GM23338 (cell line): ENCODE measurements at regions not wholly inside any gene's neighbourhood (a gene's known extent, or its start where the extent isn't known, plus 50 kb on each side); places are given as distances from the start of the nearest gene placed in this dataset.

Experiments
- ATAC-seq: fragments of 200-7000 bp; cut with Tn5 transposase; 3 replicates; pipeline ENCODE4 v1.9.1; 2020
- DNase-seq: peaks from one replicate; pipeline ENCODE4 v3.0.0-alpha.2; 2015; ENCODE audit warnings: low spot score
- H2AFZ ChIP-seq: fragments of 200-600 bp; sonication (generic); 2 replicates; pipeline ENCODE4 v1.8.0; 2016; ENCODE audit warnings: antibody characterized with exemption, mild to moderate bottlenecking, moderate library complexity
- H3F3A ChIP-seq: fragments of 200-600 bp; sonication (generic); replicated peaks from 2 replicates; pipeline ENCODE4 v1.8.0; 2017; ENCODE audit warnings: antibody characterized with exemption, mixed run types, low read depth
- H3K27ac ChIP-seq: fragments of 200-600 bp; sonication (generic); 2 replicates; pipeline ENCODE4 v1.6.1; 2016; ENCODE audit warnings: low read depth
- H3K27me3 ChIP-seq: fragments of 200-600 bp; sonication (generic); 2 replicates; pipeline ENCODE4 v1.8.0; 2016; ENCODE audit warnings: mild to moderate bottlenecking, mixed run types, moderate library complexity; ENCODE audit not compliant: insufficient read depth
- H3K36me3 ChIP-seq: fragments of 200-600 bp; sonication (generic); 2 replicates; pipeline ENCODE4 v1.8.0; 2016; ENCODE audit warnings: mild to moderate bottlenecking; ENCODE audit not compliant: insufficient read depth
- H3K4me1 ChIP-seq: fragments of 200-600 bp; sonication (generic); 2 replicates; pipeline ENCODE4 v1.8.0; 2016; ENCODE audit warnings: mild to moderate bottlenecking, moderate library complexity; ENCODE audit not compliant: insufficient read depth
- H3K4me2 ChIP-seq: fragments of 200-600 bp; sonication (generic); 2 replicates; pipeline ENCODE4 v1.7.1; 2017; ENCODE audit warnings: mixed run types
- H3K4me3 ChIP-seq: fragments of 200-600 bp; sonication (generic); 2 replicates; pipeline ENCODE4 v1.6.1; 2016; ENCODE audit warnings: mixed run types
- H3K79me2 ChIP-seq: fragments of 200-600 bp; sonication (generic); replicated peaks from 2 replicates; pipeline ENCODE4 v1.8.0; 2017; ENCODE audit warnings: mild to moderate bottlenecking; ENCODE audit not compliant: insufficient read depth
- H3K9me2 ChIP-seq: fragments of 200-600 bp; sonication (generic); 2 replicates; pipeline ENCODE4 v1.8.0; 2017; ENCODE audit not compliant: insufficient read depth
- H4K20me1 ChIP-seq: fragments of 200-600 bp; sonication (generic); replicated peaks from 2 replicates; pipeline ENCODE4 v1.8.0; 2017; ENCODE audit warnings: mild to moderate bottlenecking; ENCODE audit not compliant: insufficient read depth
- H3K27ac Mint-ChIP-seq: 2 replicates; pipeline ENCODE4 v1.8.0; 2020; ENCODE audit warnings: inconsistent platforms, mild to moderate bottlenecking, moderate library complexity, mixed read lengths
- H3K27me3 Mint-ChIP-seq: 3 replicates; pipeline ENCODE4 v1.8.0; 2022; ENCODE audit warnings: low read depth, mild to moderate bottlenecking, moderate library complexity, mixed read lengths, inconsistent platforms; ENCODE audit not compliant: insufficient read depth, poor library complexity
- H3K36me3 Mint-ChIP-seq: 3 replicates; pipeline ENCODE4 v1.8.0; 2021; ENCODE audit warnings: low read depth, mild to moderate bottlenecking, inconsistent platforms, moderate library complexity, mixed read lengths
- H3K4me1 Mint-ChIP-seq: 3 replicates; pipeline ENCODE4 v1.8.0; 2020; ENCODE audit warnings: mild to moderate bottlenecking, inconsistent platforms, mixed read lengths
- H3K4me3 Mint-ChIP-seq: 3 replicates; pipeline ENCODE4 v1.8.0; 2021; ENCODE audit warnings: moderate library complexity, mild to moderate bottlenecking, inconsistent platforms, mixed read lengths
- H3K9me3 Mint-ChIP-seq: 3 replicates; pipeline ENCODE4 v1.8.0; 2020; ENCODE audit warnings: moderate library complexity, mild to moderate bottlenecking, inconsistent platforms, mixed read lengths
- CREB1 ChIP-seq: fragments of 250-450 bp; sonication (Bioruptor Pico); IDR thresholded peaks from 2 replicates; pipeline ENCODE4 v1.5.0; 2020; ENCODE audit warnings: low read depth, mild to moderate bottlenecking, moderate library complexity
- EZH2 ChIP-seq: fragments of 200-600 bp; sonication (generic); IDR thresholded peaks from one replicate; pipeline ENCODE4 v1.8.0; 2017; ENCODE audit warnings: antibody characterized with exemption, mild to moderate bottlenecking, low read depth; ENCODE audit not compliant: unreplicated experiment
- EZH2phosphoT487 ChIP-seq: fragments of 200-600 bp; sonication (generic); IDR thresholded peaks from one replicate; pipeline ENCODE4 v1.8.1; 2018; ENCODE audit warnings: antibody characterized with exemption; ENCODE audit not compliant: unreplicated experiment
- JUNB ChIP-seq: IDR thresholded peaks from one replicate; pipeline ENCODE4 v1.6.1; 2016; ENCODE audit warnings: antibody characterized with exemption; ENCODE audit not compliant: unreplicated experiment
- NANOG ChIP-seq: IDR thresholded peaks from 2 replicates; pipeline ENCODE4 v1.6.1; 2016; ENCODE audit warnings: antibody characterized with exemption, borderline replicate concordance
- POLR2AphosphoS5 ChIP-seq: IDR thresholded peaks from 2 replicates; pipeline ENCODE4 v1.6.1; 2016; ENCODE audit warnings: antibody characterized with exemption, low read depth
- STAT1 ChIP-seq: IDR thresholded peaks from one replicate; pipeline ENCODE4 v1.6.1; 2016; ENCODE audit warnings: antibody characterized with exemption; ENCODE audit not compliant: unreplicated experiment
- ZNF114 ChIP-seq: fragments of 250-450 bp; sonication (Bioruptor Pico); IDR thresholded peaks from 2 replicates; pipeline ENCODE4 v1.5.0; 2020; ENCODE audit warnings: mild to moderate bottlenecking, moderate library complexity
- ZNF331 ChIP-seq: fragments of 250-450 bp; sonication (Bioruptor Pico); IDR thresholded peaks from 2 replicates; pipeline ENCODE4 v1.5.0; 2020; ENCODE audit warnings: low read depth, mild to moderate bottlenecking, moderate library complexity
- TF ChIP-seq, protein P1 (sequence below), 2 experiments: fragments of 200-600 bp in 1 of 2; sonication (generic) in 1 of 2; conservative IDR thresholded peaks; 2 replicates each; pipeline versions ENCODE4 v1.5.1 to v1.6.1; 2016 to 2017; ENCODE audit warnings: antibody characterized with exemption in 2 of 2, low read depth in 2 of 2, mild to moderate bottlenecking in 2 of 2, moderate library complexity in 1 of 2
- TF ChIP-seq, protein P2 (sequence below): IDR thresholded peaks from one replicate; pipeline ENCODE4 v1.6.1; 2018; ENCODE audit warnings: antibody characterized with exemption; ENCODE audit not compliant: unreplicated experiment
- TF ChIP-seq, protein P3 (sequence below): fragments of 250-450 bp; sonication (Bioruptor Pico); IDR thresholded peaks from 2 replicates; pipeline ENCODE4 v1.5.0; 2020; ENCODE audit warnings: mild to moderate bottlenecking, moderate library complexity
- TF ChIP-seq, protein P4 (sequence below): IDR thresholded peaks from 2 replicates; pipeline ENCODE4 v1.6.1; 2016; ENCODE audit warnings: antibody characterized with exemption

DNA sequence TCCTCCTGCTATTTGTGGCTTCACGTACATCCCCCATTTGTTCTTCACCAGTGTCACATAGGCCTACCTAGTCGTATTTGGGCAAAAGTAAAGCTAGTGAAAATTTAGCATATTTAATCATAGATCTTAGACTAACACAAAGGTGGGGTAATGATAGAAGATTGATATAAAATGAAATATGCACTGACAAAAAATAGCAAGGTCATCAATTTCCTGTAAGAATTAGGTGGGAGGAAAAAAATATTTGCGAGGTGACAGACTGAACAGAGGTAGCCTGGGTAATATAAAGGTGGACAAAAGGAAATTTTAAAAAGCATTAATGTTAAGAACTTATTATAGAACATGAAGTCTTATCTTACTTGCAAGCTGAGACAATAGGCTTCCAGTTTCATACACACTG lies 239.9 kb downstream of the PCDH10 start:
- H3K4me1 Mint-ChIP-seq = no peaks in the 10 kb centered on the region
- H3K27me3 Mint-ChIP-seq = no peaks in the 10 kb centered on the region
- H3K36me3 Mint-ChIP-seq = peaks cover 2% of the 10 kb centered on the region; the same call in 2 of the 3 replicates
- Histone ChIP-seq H3K27me3 (no peaks in the 10 kb centered on the region), H3K4me2 (no peak overlapping the region), H3K4me3 (no peak overlapping the region), H3K4me1 (no peaks in the 10 kb centered on the region), H3K79me2 (no peaks in the 10 kb centered on the region), H3K27ac (no peak overlapping the region), H3F3A (no peaks in the 10 kb centered on the region), H2AFZ (no peak overlapping the region), H3K9me2 (0 out of 2 replicates have a peak, but pooled peaks cover 6% of the 10 kb centered on the region), H4K20me1 (no peaks in the 10 kb centered on the region), H3K36me3 (no peaks in the 10 kb centered on the region; the same call in 1 of the 2 replicates)
- no peak overlapping the region for H3K27ac Mint-ChIP-seq
- H3K4me3 Mint-ChIP-seq = no peak overlapping the region
- peaks cover 11% of the 10 kb centered on the region; the same call in 1 of the 3 replicates for H3K9me3 Mint-ChIP-seq
- no peak for ATAC-seq
- TF ChIP-seq ZNF331 (CRISPR knock-in tag) (no peak), JUNB (no peak), ZNF114 (no peak), NANOG (no peak), EZH2phosphoT487 (no peak), POLR2AphosphoS5 (no peak), STAT1 (no peak), CREB1 (CRISPR knock-in tag) (no peak), EZH2 (no peak)
- TF ChIP-seq, protein P1, sequence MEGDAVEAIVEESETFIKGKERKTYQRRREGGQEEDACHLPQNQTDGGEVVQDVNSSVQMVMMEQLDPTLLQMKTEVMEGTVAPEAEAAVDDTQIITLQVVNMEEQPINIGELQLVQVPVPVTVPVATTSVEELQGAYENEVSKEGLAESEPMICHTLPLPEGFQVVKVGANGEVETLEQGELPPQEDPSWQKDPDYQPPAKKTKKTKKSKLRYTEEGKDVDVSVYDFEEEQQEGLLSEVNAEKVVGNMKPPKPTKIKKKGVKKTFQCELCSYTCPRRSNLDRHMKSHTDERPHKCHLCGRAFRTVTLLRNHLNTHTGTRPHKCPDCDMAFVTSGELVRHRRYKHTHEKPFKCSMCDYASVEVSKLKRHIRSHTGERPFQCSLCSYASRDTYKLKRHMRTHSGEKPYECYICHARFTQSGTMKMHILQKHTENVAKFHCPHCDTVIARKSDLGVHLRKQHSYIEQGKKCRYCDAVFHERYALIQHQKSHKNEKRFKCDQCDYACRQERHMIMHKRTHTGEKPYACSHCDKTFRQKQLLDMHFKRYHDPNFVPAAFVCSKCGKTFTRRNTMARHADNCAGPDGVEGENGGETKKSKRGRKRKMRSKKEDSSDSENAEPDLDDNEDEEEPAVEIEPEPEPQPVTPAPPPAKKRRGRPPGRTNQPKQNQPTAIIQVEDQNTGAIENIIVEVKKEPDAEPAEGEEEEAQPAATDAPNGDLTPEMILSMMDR (conservative IDR thresholded peaks at IDR 0.05; ENCODE audit: low read depth in 2 of 2) = no peak
- TF ChIP-seq, protein P2, sequence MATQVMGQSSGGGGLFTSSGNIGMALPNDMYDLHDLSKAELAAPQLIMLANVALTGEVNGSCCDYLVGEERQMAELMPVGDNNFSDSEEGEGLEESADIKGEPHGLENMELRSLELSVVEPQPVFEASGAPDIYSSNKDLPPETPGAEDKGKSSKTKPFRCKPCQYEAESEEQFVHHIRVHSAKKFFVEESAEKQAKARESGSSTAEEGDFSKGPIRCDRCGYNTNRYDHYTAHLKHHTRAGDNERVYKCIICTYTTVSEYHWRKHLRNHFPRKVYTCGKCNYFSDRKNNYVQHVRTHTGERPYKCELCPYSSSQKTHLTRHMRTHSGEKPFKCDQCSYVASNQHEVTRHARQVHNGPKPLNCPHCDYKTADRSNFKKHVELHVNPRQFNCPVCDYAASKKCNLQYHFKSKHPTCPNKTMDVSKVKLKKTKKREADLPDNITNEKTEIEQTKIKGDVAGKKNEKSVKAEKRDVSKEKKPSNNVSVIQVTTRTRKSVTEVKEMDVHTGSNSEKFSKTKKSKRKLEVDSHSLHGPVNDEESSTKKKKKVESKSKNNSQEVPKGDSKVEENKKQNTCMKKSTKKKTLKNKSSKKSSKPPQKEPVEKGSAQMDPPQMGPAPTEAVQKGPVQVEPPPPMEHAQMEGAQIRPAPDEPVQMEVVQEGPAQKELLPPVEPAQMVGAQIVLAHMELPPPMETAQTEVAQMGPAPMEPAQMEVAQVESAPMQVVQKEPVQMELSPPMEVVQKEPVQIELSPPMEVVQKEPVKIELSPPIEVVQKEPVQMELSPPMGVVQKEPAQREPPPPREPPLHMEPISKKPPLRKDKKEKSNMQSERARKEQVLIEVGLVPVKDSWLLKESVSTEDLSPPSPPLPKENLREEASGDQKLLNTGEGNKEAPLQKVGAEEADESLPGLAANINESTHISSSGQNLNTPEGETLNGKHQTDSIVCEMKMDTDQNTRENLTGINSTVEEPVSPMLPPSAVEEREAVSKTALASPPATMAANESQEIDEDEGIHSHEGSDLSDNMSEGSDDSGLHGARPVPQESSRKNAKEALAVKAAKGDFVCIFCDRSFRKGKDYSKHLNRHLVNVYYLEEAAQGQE = no peak
- TF ChIP-seq, protein P3, sequence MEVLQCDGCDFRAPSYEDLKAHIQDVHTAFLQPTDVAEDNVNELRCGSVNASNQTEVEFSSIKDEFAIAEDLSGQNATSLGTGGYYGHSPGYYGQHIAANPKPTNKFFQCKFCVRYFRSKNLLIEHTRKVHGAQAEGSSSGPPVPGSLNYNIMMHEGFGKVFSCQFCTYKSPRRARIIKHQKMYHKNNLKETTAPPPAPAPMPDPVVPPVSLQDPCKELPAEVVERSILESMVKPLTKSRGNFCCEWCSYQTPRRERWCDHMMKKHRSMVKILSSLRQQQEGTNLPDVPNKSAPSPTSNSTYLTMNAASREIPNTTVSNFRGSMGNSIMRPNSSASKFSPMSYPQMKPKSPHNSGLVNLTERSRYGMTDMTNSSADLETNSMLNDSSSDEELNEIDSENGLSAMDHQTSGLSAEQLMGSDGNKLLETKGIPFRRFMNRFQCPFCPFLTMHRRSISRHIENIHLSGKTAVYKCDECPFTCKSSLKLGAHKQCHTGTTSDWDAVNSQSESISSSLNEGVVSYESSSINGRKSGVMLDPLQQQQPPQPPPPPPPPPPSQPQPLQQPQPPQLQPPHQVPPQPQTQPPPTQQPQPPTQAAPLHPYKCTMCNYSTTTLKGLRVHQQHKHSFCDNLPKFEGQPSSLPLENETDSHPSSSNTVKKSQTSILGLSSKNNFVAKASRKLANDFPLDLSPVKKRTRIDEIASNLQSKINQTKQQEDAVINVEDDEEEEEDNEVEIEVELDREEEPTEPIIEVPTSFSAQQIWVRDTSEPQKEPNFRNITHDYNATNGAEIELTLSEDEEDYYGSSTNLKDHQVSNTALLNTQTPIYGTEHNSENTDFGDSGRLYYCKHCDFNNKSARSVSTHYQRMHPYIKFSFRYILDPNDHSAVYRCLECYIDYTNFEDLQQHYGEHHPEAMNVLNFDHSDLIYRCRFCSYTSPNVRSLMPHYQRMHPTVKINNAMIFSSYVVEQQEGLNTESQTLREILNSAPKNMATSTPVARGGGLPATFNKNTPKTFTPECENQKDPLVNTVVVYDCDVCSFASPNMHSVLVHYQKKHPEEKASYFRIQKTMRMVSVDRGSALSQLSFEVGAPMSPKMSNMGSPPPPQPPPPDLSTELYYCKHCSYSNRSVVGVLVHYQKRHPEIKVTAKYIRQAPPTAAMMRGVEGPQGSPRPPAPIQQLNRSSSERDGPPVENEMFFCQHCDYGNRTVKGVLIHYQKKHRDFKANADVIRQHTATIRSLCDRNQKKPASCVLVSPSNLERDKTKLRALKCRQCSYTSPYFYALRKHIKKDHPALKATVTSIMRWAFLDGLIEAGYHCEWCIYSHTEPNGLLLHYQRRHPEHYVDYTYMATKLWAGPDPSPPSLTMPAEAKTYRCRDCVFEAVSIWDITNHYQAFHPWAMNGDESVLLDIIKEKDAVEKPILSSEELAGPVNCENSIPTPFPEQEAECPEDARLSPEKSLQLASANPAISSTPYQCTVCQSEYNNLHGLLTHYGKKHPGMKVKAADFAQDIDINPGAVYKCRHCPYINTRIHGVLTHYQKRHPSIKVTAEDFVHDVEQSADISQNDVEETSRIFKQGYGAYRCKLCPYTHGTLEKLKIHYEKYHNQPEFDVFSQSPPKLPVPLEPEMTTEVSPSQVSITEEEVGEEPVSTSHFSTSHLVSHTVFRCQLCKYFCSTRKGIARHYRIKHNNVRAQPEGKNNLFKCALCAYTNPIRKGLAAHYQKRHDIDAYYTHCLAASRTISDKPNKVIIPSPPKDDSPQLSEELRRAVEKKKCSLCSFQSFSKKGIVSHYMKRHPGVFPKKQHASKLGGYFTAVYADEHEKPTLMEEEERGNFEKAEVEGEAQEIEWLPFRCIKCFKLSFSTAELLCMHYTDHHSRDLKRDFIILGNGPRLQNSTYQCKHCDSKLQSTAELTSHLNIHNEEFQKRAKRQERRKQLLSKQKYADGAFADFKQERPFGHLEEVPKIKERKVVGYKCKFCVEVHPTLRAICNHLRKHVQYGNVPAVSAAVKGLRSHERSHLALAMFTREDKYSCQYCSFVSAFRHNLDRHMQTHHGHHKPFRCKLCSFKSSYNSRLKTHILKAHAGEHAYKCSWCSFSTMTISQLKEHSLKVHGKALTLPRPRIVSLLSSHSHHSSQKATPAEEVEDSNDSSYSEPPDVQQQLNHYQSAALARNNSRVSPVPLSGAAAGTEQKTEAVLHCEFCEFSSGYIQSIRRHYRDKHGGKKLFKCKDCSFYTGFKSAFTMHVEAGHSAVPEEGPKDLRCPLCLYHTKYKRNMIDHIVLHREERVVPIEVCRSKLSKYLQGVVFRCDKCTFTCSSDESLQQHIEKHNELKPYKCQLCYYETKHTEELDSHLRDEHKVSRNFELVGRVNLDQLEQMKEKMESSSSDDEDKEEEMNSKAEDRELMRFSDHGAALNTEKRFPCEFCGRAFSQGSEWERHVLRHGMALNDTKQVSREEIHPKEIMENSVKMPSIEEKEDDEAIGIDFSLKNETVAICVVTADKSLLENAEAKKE (CRISPR knock-in tag) = no peak
- TF ChIP-seq, protein P4, sequence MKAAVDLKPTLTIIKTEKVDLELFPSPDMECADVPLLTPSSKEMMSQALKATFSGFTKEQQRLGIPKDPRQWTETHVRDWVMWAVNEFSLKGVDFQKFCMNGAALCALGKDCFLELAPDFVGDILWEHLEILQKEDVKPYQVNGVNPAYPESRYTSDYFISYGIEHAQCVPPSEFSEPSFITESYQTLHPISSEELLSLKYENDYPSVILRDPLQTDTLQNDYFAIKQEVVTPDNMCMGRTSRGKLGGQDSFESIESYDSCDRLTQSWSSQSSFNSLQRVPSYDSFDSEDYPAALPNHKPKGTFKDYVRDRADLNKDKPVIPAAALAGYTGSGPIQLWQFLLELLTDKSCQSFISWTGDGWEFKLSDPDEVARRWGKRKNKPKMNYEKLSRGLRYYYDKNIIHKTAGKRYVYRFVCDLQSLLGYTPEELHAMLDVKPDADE = no peak
- no peak for DNase-seq
